Tongue (tissue), 1 donor: ENCODE measurements at regions not wholly inside any gene's neighbourhood (a gene's known extent, or its start where the extent isn't known, plus 50 kb on each side); places are given as distances from the start of the nearest gene placed in this dataset.
"Not testable (repeated sequence)": the region's sequence is repeated elsewhere in the genome, so short reads cannot be mapped to it uniquely, and the experiment has no call there.

Source experiments
- DNase-seq: peaks from one replicate; pipeline ENCODE4 v3.0.0-alpha.2; 2015

DNA sequence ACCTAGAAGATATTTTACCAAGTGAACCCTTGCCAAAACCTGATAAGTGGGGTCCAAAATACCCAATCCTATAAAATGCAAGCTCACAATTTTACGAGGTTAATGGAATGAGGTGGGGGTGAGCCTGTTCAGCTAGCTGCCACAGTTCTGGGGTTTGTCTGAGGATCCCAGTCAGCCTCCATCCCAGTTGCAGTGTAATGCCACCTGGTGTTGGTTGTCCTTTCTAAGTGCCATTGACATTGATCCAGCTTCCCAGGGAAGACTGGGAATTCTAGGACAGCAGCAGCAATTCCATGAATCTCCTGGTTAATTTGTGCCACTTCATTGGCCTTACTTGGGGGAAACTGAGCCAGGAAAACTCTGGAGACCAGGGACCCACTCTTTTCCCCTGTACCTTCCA is 298.3 kb downstream of the RWDD3 start:
- no peak for DNase-seq

DNA sequence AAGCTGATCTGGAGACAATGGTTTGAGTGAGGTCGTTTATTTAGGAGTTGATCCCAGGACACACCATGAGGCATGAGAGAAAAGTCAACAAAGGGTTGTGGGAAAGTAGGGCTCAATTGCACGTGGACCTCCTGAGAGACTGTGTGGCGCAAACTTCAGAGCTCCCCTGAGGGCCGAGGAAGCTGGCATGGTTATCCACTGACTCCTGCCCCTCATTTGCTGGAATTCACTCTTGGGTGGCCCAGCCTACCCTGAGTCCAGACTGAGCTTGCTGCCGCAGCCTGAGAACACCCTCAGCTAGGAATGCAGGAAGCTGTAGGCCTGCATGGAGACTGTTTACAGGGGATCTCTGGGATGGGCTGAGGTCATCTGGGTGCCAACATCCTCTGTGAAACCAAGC is 301.0 kb downstream of the RWDD3 start:
- DNase-seq = no peak

DNA sequence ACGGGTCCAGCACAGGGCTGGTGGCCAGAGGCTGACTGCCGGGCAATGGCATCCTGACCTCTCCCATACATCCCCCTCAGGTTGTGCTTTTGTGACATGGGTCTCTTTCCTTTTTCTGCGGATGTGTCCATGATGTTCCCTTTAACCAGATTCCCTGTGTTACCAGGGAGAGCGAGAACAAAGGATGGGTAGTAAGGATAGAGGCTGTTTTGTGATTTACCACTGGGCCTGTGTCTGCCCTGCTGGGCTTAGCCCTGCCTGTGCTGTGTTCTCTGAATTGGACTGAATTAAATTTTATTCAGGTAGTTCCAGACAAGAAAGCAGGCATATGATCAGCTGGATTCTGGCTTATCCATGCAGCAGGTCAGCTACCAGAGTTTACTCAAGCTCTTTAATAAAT is 301.6 kb downstream of the RWDD3 start:
- DNase-seq = no peak

DNA sequence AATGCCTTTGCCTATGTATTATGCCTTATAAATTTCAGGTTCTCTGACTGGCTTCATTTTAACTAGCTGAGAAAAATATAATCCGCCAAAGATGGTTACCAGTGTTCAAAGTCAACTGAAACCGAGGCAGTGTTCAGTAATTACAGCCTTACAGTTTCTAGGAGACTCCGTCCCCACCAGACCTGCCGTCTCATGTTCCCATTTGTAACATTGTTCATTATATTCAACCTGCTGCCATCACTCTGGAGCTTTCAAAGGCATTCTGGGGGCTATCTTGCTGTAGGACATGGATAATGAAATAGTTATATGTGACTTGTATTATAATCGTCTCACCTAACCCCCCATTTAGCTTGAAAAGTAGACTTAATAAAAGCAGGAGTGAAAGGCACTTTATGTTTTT is 302.5 kb downstream of the RWDD3 start:
- no peak for DNase-seq

DNA sequence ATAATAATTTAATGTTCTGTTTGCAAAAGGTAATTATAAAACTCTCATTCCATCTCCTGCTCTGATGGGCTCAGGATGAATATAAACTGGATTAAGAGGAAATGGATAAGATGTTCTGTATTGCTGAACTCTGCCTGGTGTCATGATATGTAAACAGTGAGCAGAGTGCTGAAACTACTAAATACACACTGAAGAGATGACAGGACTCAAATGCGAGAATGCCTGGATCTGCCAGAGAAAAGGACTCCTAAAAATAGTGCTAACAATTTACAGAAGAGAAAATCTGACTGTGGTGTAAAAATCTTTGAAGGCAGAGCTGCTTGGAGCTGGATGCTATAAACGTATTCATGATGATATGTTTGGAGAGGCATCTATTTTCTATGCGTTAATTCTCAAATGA is 303.2 kb downstream of the RWDD3 start:
- DNase-seq = no peak

DNA sequence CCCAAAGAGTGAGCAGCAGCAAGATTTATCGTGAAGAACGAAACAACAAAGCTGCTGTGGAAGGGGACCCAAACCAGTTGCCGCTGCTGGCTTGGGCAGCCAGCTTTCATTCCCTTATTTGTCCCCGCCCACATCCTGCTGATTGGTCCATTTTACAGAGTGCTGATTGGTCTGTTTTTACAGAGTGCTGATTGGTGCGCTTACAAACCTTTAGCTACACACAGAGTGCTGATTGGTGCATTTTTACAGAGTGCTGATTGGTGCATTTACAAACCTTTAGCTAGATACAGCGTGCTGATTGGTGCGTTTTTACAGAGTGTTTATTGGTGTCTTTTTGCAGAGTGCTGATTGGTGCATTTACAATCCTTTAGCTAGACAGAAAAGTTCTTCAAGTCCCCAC is 304.2 kb downstream of the RWDD3 start:
- DNase-seq = not testable (repeated sequence)

DNA sequence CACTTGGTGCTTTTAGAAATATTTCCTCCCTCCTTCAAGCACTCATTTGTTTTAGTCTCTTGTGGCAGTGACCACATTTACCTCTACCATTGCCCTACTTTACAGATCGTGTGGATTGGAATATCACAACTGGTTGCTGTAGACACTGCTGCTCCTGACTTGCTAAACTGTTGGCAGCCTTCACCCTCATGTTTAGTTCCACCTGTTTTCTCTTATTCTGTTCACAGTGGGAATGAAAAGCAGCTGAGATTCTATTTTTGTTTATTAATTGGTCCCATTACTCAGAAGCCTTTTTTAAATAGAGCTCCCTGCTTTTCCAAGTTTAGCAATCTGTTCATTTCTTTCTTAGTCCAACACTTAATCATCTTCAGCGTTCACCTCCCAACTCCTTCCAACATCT is 308.9 kb downstream of the RWDD3 start:
- DNase-seq = peak; percentile 59

DNA sequence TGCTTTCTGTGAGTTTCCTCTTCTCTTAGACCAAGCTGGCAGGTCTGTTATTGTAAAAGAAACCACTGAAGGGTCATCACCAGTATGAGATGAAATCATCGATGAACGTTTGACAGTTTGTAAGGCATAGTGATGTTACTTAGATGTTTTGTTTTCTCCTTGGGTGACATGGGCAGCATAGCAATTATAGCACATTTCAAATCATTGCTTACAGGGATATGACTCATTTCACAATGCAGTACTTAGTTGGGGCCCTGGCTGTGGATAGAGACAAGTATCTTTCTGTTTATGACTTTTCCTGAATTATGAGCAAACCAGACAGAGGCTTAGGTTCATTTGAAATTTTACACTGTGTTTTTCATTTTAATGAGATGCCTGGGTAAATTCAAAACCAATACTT is 313.0 kb downstream of the RWDD3 start:
- DNase-seq = no peak

DNA sequence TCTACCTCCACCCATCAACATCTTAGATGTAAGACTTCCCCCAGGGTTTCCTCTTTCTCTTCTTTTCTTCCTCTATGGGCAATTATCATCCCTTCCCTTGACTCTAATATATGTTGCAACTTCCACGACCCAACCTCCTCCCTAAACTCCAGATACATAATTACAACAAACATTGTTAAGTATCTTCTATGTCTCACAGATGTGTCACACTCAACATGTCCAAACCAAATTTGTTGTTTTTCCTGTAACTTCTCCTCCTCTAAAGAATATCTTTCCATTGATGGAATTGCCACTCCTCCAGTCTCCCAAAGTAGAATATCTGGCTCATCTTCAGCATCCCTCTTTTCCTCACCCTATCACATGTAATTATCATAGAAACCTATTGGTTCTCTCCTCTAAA is 314.2 kb downstream of the RWDD3 start:
- no peak for DNase-seq

DNA sequence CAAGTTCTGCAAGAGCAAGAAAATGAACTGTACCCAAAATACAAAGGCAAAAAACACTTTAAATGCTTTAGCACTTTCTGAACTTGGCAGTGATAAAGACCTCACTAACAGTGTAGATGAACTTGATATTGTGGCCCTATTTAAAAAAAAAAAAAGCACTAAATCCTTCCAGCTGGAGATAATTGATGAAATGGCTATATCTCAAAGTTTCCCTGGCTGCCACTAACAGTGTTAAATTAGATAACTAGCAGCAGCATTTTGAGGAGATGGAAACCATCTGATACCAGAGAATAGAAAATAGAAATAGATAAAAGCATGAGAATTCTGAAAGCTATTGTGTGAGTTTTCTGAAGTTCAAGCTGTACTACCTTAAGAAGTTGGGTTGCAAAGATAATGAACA is 317.2 kb downstream of the RWDD3 start:
- DNase-seq = no peak

DNA sequence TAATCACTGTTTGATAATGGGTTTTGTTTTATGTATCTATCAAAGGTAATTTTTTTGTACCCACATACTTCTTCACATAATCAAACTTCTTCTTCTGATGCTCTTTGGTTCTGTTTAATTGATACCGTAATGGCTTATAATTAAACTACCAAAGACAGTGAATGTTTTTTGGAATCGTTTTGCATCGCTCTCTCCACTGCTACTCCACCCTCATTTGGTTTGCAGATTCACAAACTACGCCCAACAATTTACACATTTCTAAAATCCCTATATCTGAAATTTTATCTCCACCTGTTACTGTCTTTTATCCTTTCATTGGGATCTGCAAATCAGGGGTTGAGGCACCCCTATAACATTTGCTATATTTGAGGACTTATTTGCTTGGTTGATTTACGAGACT is 319.6 kb downstream of the RWDD3 start:
- no peak for DNase-seq

DNA sequence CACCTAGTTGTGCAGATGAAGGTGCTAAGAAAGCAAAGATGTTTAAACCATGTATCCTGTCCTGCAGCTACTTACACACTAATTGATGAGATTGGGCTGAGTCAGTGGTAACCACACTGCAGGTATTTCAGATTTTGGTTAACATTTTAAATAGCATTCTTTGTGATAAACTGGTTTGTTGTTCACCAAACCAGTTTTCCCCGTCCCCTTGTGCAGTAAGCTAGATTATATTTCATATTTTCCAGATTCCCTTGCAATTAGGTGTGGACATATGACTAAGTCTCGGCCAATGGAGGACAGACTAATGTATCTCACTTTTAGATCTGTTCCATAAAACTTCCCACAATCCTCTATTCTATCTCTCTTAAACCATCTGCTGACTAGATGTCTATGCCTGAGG is 320.4 kb downstream of the RWDD3 start:
- DNase-seq = no peak

DNA sequence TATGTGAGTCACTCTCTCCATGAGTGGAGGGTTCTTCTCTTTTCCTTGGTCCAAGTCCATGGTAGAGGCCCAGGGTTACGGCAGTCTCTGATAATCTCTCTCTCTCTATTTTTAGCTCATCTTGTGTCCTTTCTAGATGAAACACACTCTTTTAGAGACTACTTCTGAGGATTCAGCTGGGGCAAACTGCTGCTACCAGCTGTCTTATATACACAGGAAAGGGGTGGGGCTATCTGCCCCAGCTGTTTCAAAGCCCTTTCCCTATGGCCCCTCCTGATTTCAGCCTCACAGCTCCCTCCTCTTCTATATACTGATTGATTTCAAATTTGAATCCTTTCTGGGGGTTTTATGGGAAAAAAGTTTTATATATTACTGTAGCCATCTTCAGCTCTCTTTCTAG is 324.8 kb downstream of the RWDD3 start:
- peak; percentile 55 for DNase-seq

DNA sequence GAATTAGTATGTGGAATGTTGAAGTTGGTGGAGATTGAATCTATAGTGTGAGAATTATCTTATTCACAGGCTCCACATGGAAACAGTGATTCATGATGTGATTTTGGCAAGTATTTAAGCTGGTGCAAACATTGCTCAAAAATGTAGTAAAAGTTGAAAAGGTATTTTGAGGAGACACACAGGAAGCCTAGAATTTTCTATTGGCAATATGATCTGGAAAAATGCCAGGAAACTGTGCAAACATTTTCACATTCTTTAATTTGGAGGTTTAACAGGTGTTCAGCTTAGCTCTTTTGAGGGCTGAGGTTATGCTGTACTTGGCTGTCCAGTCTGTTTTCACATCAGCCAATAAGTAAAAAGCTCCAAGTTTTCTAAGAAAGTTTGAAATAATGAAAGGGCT is 327.3 kb downstream of the RWDD3 start:
- peak; percentile 75 for DNase-seq

DNA sequence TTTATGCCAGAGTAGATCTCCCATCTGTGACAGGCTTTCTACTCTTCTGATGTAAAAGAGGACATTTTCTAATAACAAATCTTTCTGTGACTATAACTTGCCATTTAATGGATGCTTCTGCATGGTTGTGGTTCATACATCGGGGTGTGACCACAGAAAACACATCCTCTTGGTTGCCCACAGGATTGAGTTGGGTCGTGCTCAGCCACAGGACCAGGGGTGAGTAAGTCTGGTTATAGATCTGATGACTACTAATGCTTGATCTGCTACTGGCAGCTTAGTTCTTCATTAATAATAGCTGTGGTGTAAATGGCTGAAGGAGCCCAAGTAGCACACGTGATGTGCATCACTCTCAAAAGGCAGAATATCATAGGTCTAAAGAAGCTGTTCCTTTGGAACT is 328.2 kb downstream of the RWDD3 start:
- no peak for DNase-seq

DNA sequence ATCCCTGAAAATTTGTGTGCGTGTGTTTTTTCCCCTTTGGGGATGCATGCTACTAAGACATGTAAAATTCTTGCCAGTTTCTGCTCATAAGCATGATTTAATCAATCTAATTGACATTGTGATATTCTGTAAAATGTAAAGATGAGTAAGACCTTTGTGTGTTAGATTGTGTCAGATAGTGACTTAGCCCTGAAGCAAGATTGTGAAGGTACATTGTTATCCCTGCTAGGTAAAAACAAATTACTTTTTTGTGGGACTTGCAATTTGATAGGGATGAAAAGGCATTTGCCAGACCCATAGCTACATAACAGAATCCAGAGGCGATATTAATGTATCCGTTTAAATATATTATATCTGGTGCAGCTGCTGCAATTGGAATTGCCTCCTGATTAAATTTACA is 338.0 kb downstream of the RWDD3 start:
- no peak for DNase-seq

DNA sequence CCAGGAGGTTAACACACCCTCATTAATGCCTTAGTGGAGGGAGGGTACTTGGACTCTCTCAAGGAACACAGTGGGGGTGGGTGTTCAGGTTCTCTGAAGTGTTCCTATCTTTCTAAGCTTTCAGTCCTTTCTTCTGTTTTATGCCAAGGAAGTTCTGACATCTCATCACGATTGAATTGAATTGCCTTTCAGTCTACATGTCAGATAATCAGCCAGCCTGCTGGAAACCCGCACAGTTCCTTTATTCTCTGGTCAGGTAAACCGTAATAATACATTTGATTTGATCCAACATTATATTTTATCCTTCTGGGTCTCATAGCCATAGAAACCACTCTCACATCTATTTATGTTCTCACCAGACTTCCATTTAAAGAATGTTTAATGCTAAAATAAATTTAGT is 339.0 kb downstream of the RWDD3 start:
- no peak for DNase-seq

DNA sequence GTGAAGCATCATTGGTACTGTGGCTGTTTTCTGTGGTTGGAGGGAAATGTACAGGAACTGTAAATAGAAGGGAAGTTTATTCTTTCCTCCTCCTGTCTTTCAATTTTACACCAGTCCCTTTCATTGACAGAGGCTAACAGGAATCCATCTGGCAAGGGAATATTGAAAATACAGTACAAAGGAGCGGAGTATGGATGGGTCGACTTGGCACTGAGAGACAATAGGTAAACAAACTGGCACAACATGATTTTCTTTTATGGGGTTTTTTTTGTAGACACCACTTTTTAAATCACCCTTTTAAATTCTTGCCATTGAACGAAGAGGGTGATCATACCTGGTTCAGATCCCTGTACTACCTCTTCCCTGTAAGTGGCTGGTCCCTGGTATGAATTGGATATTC is 341.3 kb downstream of the RWDD3 start:
- no peak for DNase-seq

DNA sequence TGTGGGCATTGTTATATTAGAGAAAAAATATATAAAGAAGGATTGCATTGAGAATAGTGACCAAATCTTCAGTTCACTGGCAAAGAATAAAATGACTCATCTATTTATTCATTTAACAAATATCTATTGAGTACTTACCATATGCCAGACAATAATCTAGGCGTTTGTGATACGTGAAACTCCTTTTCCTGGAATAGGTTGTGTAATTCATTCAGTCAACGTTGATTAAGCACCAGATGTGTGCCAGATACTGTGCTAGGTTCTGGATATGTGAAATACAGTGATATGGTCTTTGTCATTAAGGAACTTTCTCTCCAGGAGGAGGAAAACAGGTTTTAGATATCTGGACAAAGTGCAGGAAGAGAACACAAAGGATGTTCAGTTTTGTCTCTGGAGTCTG is 344.5 kb downstream of the RWDD3 start:
- no peak for DNase-seq

DNA sequence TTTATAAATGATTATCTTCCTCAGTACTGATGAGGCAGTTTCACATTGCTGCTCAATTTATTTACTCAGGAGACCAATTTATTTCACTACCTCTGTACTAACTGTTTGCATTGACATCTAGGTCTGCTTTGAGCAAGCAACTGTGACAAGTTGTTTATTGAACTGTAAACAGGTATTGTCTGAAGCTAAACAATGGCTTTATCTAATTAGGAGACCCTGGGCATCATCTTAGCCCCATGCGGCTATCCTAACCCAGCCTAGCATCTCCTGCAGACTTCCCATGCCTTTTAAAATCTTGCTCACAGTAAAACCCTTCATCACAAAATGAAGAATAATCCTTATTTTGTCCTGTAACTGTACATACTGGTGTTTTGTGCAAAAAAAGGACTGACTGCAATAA is 348.2 kb downstream of the RWDD3 start:
- no peak for DNase-seq

DNA sequence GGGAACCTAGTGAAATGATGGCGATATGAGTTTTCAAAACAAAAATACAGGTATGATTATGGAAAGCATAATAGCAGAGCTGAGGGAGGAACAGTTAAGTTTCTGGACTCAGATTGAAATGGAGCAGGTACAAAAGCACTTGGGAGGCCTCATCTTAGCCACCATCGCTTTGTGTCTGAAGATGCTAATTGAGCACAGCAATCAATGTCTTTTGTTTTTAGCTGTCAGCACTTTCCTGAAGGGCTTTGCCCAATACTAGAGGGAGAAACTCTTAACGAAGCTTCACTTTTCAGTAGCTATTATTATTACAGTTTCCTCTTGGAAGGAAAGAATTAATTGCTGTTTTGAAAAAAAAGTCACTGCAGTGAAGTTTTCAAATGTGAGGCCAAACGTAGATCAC is 348.7 kb downstream of the RWDD3 start:
- DNase-seq = no peak

DNA sequence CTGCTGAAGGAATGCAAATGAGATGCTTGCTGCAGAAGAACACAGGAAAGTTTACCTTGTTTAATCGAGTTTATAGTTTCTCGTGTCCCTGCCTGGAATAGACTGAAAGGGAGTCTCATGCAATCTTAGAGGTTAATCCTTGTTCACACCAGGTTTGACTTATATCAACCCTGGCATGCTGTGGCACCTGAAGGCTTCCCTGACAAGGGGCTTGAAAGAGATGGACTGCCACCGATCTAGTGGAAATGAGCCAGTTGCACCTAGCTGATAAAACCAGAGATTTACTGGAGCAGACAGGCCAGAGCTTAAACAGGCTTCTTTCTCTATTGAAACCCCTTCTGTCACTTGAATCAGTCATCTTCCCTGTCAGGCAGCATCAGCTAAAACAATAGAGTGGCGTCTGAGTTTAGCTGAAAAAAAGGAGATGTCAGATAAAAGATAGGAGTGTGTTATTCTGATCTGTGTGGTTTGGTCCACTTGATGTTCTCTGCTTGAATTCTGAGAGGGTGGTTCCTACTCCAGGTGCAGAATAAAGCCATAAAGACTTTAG is 349.7 kb downstream of the RWDD3 start:
- DNase-seq = no peak

DNA sequence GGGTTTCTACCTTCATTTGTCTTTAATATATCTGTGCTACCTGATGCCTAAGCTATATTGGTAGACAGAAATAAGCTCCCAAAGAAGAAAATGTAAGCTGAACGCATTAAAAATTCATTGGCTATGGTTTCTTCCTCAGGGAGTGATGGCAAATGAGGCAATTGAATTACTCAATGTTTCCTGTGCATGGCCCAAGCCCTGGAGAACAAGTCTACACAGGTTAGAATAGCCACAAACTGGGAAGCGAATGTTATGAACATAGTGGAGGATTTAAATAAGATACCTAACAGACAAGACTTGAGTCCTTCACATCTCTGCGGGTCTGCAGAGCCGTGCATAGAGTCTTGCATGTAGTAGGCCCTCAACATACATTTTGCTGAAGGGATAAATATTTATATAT is 350.3 kb downstream of the RWDD3 start:
- no peak for DNase-seq

DNA sequence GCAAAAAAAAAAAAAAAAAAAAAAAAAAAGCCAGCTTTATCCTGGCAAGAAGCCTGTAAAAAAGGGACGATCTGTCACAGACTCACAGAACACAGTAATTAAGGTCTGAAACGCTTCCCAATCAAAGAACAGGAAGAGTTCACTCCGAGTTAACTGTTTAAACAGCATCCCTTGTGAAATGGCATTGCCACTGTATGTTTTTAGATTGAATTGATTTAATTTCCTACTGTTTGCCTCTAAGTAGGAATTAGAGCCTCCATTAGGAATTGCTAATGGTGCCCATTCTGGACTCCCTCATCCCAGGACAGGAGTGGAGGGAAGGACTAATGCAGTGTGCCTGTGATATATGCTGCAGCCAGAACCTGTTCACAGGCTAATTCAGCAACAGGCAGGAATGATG is 370.8 kb downstream of the RWDD3 start:
- no peak for DNase-seq

DNA sequence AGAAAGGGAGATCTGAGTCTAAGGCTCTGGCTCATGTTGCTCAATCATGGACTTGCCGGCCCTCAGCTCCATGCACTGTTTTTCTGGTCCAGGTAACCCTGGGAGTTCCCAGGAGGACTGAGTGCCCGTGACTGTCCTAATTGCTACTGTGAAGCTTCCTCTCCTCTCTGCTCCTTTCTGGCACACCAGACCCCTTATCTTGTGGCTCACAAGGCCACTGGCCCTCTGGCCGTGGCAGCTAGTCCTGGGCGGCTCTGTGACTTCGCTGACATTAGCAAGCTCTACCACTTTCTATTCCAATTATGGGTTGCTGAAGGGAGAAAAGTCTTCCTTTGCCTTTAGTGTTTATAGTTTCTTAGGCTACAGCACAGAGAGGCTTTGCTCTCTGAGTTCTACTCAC is 380.2 kb downstream of the RWDD3 start:
- no peak for DNase-seq

DNA sequence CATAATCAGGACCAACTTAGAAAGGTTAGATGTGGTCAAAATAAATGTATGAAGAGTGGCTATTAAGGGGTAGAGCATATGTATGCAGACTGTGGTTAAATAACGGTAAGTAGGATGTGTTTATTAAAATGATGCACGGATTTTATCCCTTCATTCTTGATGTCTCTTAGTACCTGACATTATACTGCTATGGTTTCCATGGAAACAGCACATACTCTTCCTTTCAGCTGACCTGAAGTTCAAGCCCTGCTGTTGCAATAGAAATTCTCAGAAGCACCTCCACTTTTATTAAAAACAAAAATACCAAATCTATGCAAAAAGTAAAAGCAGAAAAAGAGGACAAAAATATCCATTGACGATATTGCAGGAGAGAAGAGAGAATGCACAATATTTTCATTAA is 381.4 kb downstream of the RWDD3 start:
- DNase-seq = no peak
